ENCODE measurements at regions not wholly inside any gene's neighbourhood (a gene's known extent, or its start where the extent isn't known, plus 50 kb on each side); places are given as distances from the start of the nearest gene placed in this dataset.
"Not testable (repeated sequence)": the region's sequence is repeated elsewhere in the genome, so short reads cannot be mapped to it uniquely, and the experiment has no call there.

- DNase-seq (ENCODE audit: low spot score in 2 of 2), result no peak
- no peak overlapping the region for H3K27ac Mint-ChIP-seq
- no peaks in the 10 kb centered on the region for H3K9me3 Mint-ChIP-seq
- ATAC-seq, result no peak
- H3K36me3 Mint-ChIP-seq, result no peaks in the 10 kb centered on the region
Observed at GRCh38 chr22:22359465-22359864, 114.9 kb downstream of the VPREB1 start.

DNA sequence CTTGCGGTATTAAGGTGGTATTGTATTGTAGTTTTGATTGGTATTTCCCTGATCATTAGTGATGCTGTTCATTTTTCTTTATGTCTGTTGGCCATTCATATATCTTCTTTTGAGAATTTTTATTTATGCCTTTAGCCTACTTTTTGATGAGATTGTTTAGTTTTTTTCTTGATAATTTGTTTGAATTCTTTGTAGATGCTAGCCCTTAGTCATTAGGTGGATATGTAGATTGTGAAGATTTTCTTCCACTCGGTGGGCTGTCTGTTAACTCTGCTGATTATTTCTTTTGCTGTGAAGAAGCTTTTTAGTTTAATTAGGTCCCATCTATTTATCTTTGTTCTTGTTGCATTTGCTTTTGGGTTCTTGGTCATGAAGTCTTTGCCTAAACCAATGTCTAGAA lies 115.4 kb downstream of the VPREB1 start:
- H3K27ac Mint-ChIP-seq, result no peak overlapping the region
- ATAC-seq, result no peak
- no peak for DNase-seq (ENCODE audit: low spot score in 2 of 2)
- no peaks in the 10 kb centered on the region for H3K9me3 Mint-ChIP-seq
- H3K36me3 Mint-ChIP-seq, result no peaks in the 10 kb centered on the region

- H3K27ac Mint-ChIP-seq, result no peak overlapping the region
- no peak for ATAC-seq
Observed at GRCh38 chr22:22362311-22362710, 117.7 kb downstream of the VPREB1 start.

GRCh38 chr22:22362936-22363335 lies 118.3 kb downstream of the VPREB1 start:
- DNase-seq (ENCODE audit: low spot score in 2 of 2) (no peak), ATAC-seq (no peak)
- Mint-ChIP-seq H3K9me3 (no peaks in the 10 kb centered on the region), H3K36me3 (no peaks in the 10 kb centered on the region), H3K27ac (no peak overlapping the region)

More at GRCh38 chr22:22362311-22362710, 117.7 kb downstream of the VPREB1 start:
- Mint-ChIP-seq H3K36me3 (no peaks in the 10 kb centered on the region), H3K9me3 (no peaks in the 10 kb centered on the region)
- no peak for DNase-seq (ENCODE audit: low spot score in 2 of 2)

DNA sequence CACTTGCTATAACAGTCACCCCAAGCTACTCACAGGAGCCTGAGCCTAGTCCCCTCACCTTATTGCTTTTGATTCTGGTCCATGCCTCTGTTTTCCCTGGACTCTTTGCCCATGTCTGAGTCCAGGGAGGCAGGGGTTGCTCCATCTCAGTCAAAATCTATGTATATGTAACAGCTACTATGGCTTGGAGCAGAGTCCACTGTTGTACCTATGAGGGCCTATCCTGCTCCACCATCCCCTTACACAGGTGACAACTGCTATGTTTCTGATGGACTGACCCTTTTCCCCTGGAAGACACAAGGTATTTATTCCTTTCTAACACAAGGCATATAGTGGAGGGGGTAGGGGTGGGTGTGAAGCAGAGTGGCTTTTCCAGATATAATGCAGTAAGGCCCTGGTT lies 119.6 kb downstream of the VPREB1 start:
- no peak for ATAC-seq

DNA sequence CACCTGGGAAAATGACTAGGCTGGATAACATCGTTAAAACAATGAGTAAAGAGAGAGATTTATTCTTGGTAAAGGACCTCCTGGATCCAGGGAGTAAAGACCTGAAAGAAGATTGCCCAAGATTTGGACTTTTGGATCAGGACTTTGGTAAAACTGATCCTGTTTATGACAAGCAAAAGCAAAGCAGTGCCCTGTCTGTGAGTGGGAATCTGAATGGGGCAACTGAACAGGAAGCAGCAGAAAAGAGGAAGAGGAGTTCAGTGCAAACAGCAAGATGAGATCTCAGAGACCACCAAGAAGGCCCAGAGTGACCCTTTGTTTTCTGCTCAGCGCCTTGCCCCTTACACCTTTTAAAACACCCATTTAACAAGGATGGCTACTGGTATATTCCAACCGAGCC lies 122.0 kb downstream of the VPREB1 start:
- no peaks in the 10 kb centered on the region for H3K36me3 Mint-ChIP-seq
- DNase-seq (ENCODE audit: low spot score in 2 of 2) (no peak), ATAC-seq (no peak)
- no peaks in the 10 kb centered on the region for H3K9me3 Mint-ChIP-seq
- no peak overlapping the region for H3K27ac Mint-ChIP-seq

More for the DNA sequence above, 119.6 kb downstream of the VPREB1 start:
- H3K9me3 Mint-ChIP-seq, result no peaks in the 10 kb centered on the region
- no peak for DNase-seq (ENCODE audit: low spot score in 2 of 2)
- H3K27ac Mint-ChIP-seq, result no peak overlapping the region
- H3K36me3 Mint-ChIP-seq, result no peaks in the 10 kb centered on the region

GRCh38 chr22:22368516-22368915 lies 123.9 kb downstream of the VPREB1 start:
- DNase-seq (ENCODE audit: low spot score in 2 of 2), result no peak
- no peak for ATAC-seq

DNA sequence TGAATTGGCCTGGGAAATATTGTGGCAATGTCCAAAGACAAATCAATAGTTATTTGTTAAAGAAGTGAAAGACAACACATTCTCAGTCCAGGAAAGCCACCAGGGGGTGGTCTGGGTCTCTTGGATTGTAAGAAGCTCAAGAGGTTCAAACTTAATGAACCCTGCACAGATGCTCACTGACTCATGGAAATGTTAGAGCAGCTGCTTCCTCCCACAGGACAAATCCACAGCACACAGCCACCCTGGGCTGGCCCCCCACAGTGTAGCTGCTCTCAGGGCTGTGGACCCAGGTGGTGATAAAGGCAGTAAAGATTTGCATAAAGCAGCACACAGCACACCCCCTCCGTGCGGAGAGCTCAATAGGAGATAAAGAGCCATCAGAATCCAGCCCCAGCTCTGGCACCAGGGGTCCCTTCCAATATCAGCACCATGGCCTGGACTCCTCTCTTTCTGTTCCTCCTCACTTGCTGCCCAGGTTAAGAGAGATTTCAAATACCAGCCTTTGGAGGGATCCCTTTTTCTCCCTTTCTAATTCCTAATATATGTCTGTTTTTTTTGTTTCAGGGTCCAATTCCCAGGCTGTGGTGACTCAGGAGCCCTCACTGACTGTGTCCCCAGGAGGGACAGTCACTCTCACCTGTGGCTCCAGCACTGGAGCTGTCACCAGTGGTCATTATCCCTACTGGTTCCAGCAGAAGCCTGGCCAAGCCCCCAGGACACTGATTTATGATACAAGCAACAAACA lies 124.8 kb downstream of the VPREB1 start:
- not testable (repeated sequence) for ATAC-seq; DNase-seq (ENCODE audit: low spot score in 2 of 2); H3K27ac Mint-ChIP-seq; H3K9me3 Mint-ChIP-seq; H3K36me3 Mint-ChIP-seq

More at GRCh38 chr22:22368516-22368915, 123.9 kb downstream of the VPREB1 start:
- Mint-ChIP-seq H3K27ac (no peak overlapping the region), H3K9me3 (no peaks in the 10 kb centered on the region), H3K36me3 (no peaks in the 10 kb centered on the region)

DNA sequence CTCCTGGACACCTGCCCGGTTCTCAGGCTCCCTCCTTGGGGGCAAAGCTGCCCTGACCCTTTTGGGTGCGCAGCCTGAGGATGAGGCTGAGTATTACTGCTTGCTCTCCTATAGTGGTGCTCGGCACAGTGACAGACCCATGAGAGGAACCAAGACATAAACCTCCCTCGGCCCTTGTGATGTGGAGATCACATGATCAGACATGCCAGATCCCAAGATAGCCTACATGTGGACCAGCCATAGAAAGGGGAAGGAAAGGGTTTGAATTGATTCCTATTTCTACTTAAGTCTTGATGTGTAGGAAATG lies 125.3 kb downstream of the VPREB1 start:
- no peak overlapping the region for H3K27ac Mint-ChIP-seq
- ATAC-seq, result no peak

DNA sequence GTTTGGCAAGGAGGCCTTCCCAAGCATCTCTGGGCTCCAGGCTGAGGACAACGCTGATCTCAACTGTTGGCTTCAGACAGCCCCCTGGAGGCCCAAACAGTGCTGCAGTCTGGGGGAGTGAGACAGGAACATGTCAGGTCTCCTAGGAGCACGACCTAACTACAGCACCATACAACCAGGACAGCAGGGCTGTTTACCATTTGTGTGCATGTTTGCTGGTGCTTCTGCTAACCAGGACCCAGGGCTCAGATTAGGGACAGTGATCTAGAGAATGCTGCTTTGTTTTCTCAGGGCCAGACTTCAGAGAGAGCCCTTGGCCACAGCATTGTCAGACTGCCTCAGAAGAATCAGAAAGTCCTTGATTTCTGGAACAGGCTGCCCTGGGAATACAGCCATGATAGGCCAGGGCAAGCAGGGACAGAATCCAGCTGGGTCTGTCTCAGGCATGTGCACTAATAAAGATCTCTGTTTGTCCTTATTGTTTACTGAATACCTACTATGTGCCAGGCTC lies 126.5 kb downstream of the VPREB1 start:
- DNase-seq (ENCODE audit: low spot score in 2 of 2), result no peak
- no peaks in the 10 kb centered on the region for H3K9me3 Mint-ChIP-seq
- no peaks in the 10 kb centered on the region for H3K36me3 Mint-ChIP-seq
- ATAC-seq, result no peak
- no peak overlapping the region for H3K27ac Mint-ChIP-seq

More for the DNA sequence above, 125.3 kb downstream of the VPREB1 start:
- Mint-ChIP-seq H3K9me3 (no peaks in the 10 kb centered on the region), H3K36me3 (no peaks in the 10 kb centered on the region)
- no peak for DNase-seq (ENCODE audit: low spot score in 2 of 2)

GRCh38 chr22:22372086-22372485 lies 127.5 kb downstream of the VPREB1 start:
- DNase-seq (ENCODE audit: low spot score in 2 of 2) (no peak), ATAC-seq (no peak)
- no peaks in the 10 kb centered on the region for H3K36me3 Mint-ChIP-seq
- no peak overlapping the region for H3K27ac Mint-ChIP-seq
- no peaks in the 10 kb centered on the region for H3K9me3 Mint-ChIP-seq

DNA sequence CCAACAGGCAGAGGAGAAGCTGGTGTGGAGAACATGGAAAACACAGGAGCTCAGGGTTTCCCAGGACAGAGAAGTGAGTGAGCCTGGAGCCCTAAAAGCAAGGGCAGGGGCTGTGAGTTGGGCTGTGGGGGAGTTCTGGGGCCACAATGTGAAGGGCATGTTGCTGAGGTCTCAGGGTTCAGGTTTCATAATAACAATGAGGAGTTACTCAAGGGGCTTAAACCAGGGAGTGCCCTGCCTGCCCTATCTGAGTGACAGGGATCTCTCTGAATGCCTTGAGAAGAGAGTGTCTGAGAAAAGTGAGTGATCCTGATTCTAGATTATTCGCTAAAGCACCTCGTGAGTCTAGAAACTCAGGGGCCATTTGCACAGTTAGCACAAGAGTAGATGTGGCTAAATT lies 129.6 kb downstream of the VPREB1 start:
- DNase-seq (ENCODE audit: low spot score in 2 of 2) (no peak), ATAC-seq (no peak)
- H3K9me3 Mint-ChIP-seq, result no peaks in the 10 kb centered on the region
- H3K36me3 Mint-ChIP-seq, result no peaks in the 10 kb centered on the region
- peak overlapping the region in 1 of 2 donors; percentile 15 for H3K27ac Mint-ChIP-seq

- H3K9me3 Mint-ChIP-seq, result no peaks in the 10 kb centered on the region
- ATAC-seq (no peak), DNase-seq (ENCODE audit: low spot score in 2 of 2) (no peak)
- no peak overlapping the region for H3K27ac Mint-ChIP-seq
- H3K36me3 Mint-ChIP-seq, result no peaks in the 10 kb centered on the region
Observed at GRCh38 chr22:22374579-22374978, 130.0 kb downstream of the VPREB1 start.

GRCh38 chr22:22375576-22376351 lies 131.2 kb downstream of the VPREB1 start:
- Mint-ChIP-seq H3K27ac (no peak overlapping the region), H3K9me3 (no peaks in the 10 kb centered on the region), H3K36me3 (no peaks in the 10 kb centered on the region)
- DNase-seq (ENCODE audit: low spot score in 2 of 2), result no peak
- no peak for ATAC-seq

DNA sequence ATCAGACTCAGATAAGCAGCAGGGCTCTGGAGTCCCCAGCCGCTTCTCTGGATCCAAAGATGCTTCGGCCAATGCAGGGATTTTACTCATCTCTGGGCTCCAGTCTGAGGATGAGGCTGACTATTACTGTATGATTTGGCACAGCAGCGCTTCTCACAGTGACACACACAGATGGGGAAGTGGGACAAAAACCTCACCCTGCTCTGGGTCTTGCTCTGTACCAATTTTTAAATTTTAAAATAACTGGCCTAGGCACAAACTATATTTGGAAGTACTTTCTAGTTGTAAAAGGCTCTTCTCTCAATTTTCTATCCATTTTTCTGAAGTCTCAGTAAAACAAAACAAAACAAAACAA lies 131.7 kb downstream of the VPREB1 start:
- Mint-ChIP-seq H3K9me3 (no peaks in the 10 kb centered on the region), H3K36me3 (no peaks in the 10 kb centered on the region), H3K27ac (no peak overlapping the region)
- no peak for ATAC-seq
- no peak for DNase-seq (ENCODE audit: low spot score in 2 of 2)

- ATAC-seq; H3K36me3 Mint-ChIP-seq; H3K27ac Mint-ChIP-seq; H3K9me3 Mint-ChIP-seq; DNase-seq (ENCODE audit: low spot score in 2 of 2): not testable (repeated sequence)
Observed at GRCh38 chr22:22376884-22377283, 131.7 kb downstream of the ZNF280B start.

DNA sequence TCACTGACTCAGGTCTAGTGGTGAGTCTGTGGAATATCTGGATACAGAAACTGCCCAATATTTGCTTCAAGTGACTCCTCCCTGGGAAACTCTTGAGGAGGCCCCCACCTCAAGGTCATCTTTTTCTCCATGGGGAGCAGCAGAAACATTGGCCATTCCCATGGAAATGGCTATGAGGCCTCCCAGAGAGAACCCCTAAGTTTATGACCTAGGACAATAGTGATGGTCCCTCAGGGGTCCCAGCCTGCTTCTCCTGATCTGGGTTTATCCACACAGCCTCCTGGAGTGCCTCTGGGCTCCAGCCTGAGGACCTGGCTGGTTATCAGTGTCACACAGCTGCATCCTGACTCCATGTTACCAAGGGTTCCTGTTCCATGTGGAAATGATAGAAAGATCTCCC lies 131.2 kb downstream of the ZNF280B start:
- DNase-seq (ENCODE audit: low spot score in 2 of 2), result no peak
- ATAC-seq, result no peak
- no peak overlapping the region for H3K27ac Mint-ChIP-seq
- no peaks in the 10 kb centered on the region for H3K36me3 Mint-ChIP-seq
- H3K9me3 Mint-ChIP-seq, result no peaks in the 10 kb centered on the region
